Endothelial cell of umbilical vein (primary cell): ENCODE measurements at regions not wholly inside any gene's neighbourhood (a gene's known extent, or its start where the extent isn't known, plus 50 kb on each side); places are given as distances from the start of the nearest gene placed in this dataset.

ENCODE experiments used
- POLR2A ChIP-seq: IDR thresholded peaks from 2 replicates; pipeline ENCODE4 v1.6.1; 2012; ENCODE audit warnings: low read depth, mild to moderate bottlenecking, control low read depth, low read length
- POLR2AphosphoS5 ChIP-seq: IDR thresholded peaks from 2 replicates; pipeline ENCODE4 v1.6.1; 2012; ENCODE audit warnings: low read depth, mild to moderate bottlenecking, control low read depth, low read length, moderate library complexity; ENCODE audit not compliant: insufficient read depth
- TF ChIP-seq, protein P1 (sequence below), 2 donors: IDR thresholded peaks; 1 replicate in 1 of 2; 2 replicates in 1 of 2; pipeline ENCODE4 v1.5.1; 2011; ENCODE audit warnings: low read length in 2 of 2, mild to moderate bottlenecking in 2 of 2, moderate library complexity in 2 of 2, control low read depth in 1 of 2, inconsistent platforms in 1 of 2, low read depth in 1 of 2; ENCODE audit not compliant: insufficient read depth in 1 of 2; ENCODE audit errors: extremely low read depth in 1 of 2
- TF ChIP-seq, protein P2 (sequence below): IDR thresholded peaks from 2 replicates; pipeline ENCODE4 v1.6.1; 2011; ENCODE audit not compliant: insufficient read depth, insufficient read length

- no peak for TF ChIP-seq POLR2A
- TF ChIP-seq, protein P1, sequence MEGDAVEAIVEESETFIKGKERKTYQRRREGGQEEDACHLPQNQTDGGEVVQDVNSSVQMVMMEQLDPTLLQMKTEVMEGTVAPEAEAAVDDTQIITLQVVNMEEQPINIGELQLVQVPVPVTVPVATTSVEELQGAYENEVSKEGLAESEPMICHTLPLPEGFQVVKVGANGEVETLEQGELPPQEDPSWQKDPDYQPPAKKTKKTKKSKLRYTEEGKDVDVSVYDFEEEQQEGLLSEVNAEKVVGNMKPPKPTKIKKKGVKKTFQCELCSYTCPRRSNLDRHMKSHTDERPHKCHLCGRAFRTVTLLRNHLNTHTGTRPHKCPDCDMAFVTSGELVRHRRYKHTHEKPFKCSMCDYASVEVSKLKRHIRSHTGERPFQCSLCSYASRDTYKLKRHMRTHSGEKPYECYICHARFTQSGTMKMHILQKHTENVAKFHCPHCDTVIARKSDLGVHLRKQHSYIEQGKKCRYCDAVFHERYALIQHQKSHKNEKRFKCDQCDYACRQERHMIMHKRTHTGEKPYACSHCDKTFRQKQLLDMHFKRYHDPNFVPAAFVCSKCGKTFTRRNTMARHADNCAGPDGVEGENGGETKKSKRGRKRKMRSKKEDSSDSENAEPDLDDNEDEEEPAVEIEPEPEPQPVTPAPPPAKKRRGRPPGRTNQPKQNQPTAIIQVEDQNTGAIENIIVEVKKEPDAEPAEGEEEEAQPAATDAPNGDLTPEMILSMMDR (IDR thresholded peaks at IDR 0.05; ENCODE audit: extremely low read depth in 1 of 2, insufficient read depth in 1 of 2, low read depth in 1 of 2, low read length in 2 of 2): no peak
- TF ChIP-seq, protein P2, sequence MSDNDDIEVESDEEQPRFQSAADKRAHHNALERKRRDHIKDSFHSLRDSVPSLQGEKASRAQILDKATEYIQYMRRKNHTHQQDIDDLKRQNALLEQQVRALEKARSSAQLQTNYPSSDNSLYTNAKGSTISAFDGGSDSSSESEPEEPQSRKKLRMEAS: no peak
- TF ChIP-seq POLR2AphosphoS5: no peak
Measured at GRCh38 chr9:116080561-116080960, 73.0 kb upstream of the PAPPA start.
